ENCODE measurements at regions not wholly inside any gene's neighbourhood (a gene's known extent, or its start where the extent isn't known, plus 50 kb on each side); places are given as distances from the start of the nearest gene placed in this dataset.

DNA sequence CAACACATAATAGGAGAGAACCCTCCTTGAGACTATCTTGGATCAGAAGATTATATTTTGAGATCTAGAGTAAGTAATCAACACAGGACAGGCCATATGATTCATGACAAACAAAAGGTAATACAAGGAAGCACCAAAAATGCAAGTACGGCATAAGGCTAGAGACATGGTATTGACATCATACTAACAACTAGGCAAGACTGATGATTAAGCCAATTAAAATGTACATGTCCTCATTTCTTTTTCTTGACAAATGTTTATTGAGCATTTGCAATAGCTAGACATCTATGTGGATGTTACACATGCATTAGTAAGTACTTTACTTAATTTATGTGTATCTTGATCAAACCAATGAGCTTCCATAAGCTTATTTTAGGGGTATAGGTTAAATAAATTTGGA lies 695.7 kb upstream of the GALNTL6 start:
- TF ChIP-seq, protein P1, sequence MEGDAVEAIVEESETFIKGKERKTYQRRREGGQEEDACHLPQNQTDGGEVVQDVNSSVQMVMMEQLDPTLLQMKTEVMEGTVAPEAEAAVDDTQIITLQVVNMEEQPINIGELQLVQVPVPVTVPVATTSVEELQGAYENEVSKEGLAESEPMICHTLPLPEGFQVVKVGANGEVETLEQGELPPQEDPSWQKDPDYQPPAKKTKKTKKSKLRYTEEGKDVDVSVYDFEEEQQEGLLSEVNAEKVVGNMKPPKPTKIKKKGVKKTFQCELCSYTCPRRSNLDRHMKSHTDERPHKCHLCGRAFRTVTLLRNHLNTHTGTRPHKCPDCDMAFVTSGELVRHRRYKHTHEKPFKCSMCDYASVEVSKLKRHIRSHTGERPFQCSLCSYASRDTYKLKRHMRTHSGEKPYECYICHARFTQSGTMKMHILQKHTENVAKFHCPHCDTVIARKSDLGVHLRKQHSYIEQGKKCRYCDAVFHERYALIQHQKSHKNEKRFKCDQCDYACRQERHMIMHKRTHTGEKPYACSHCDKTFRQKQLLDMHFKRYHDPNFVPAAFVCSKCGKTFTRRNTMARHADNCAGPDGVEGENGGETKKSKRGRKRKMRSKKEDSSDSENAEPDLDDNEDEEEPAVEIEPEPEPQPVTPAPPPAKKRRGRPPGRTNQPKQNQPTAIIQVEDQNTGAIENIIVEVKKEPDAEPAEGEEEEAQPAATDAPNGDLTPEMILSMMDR (IDR thresholded peaks at IDR 0.05; ENCODE audit: insufficient read depth, low read length), result no peak
- TF ChIP-seq POLR2AphosphoS5 (IDR thresholded peaks at IDR 0.05; ENCODE audit: low read depth) (no peak), GABPA (IDR thresholded peaks at IDR 0.05; ENCODE audit: low read depth) (no peak), SPI1 (IDR thresholded peaks at IDR 0.05; ENCODE audit: borderline replicate concordance, low read depth) (no peak)
- TF ChIP-seq, protein P2, sequence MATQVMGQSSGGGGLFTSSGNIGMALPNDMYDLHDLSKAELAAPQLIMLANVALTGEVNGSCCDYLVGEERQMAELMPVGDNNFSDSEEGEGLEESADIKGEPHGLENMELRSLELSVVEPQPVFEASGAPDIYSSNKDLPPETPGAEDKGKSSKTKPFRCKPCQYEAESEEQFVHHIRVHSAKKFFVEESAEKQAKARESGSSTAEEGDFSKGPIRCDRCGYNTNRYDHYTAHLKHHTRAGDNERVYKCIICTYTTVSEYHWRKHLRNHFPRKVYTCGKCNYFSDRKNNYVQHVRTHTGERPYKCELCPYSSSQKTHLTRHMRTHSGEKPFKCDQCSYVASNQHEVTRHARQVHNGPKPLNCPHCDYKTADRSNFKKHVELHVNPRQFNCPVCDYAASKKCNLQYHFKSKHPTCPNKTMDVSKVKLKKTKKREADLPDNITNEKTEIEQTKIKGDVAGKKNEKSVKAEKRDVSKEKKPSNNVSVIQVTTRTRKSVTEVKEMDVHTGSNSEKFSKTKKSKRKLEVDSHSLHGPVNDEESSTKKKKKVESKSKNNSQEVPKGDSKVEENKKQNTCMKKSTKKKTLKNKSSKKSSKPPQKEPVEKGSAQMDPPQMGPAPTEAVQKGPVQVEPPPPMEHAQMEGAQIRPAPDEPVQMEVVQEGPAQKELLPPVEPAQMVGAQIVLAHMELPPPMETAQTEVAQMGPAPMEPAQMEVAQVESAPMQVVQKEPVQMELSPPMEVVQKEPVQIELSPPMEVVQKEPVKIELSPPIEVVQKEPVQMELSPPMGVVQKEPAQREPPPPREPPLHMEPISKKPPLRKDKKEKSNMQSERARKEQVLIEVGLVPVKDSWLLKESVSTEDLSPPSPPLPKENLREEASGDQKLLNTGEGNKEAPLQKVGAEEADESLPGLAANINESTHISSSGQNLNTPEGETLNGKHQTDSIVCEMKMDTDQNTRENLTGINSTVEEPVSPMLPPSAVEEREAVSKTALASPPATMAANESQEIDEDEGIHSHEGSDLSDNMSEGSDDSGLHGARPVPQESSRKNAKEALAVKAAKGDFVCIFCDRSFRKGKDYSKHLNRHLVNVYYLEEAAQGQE (IDR thresholded peaks at IDR 0.05; ENCODE audit: insufficient replicate concordance, low read depth), result no peak

Data from HL-60 (cell line).